Endothelial cell of umbilical vein (primary cell): ENCODE measurements at regions not wholly inside any gene's neighbourhood (a gene's known extent, or its start where the extent isn't known, plus 50 kb on each side); places are given as distances from the start of the nearest gene placed in this dataset.

ENCODE experiments used
- EZH2 ChIP-seq: IDR thresholded peaks from 2 replicates; pipeline ENCODE4 v1.6.1; 2012; ENCODE audit warnings: borderline replicate concordance, low read depth, mild to moderate bottlenecking, moderate library complexity, low read length, inconsistent platforms; ENCODE audit not compliant: severe bottlenecking
- FOS ChIP-seq: IDR thresholded peaks from 2 replicates; pipeline ENCODE4 v1.6.1; 2011; ENCODE audit warnings: mild to moderate bottlenecking, low read length, moderate library complexity, borderline replicate concordance; ENCODE audit not compliant: insufficient read depth
- GATA2 ChIP-seq: IDR thresholded peaks from 2 replicates; pipeline ENCODE4 v1.7.0; 2011; ENCODE audit warnings: low read depth, mild to moderate bottlenecking, moderate library complexity, mixed read lengths, low read length; ENCODE audit not compliant: insufficient read length, insufficient read depth
- JUN ChIP-seq: IDR thresholded peaks from 2 replicates; pipeline ENCODE4 v1.6.1; 2011; ENCODE audit warnings: borderline replicate concordance, low read depth; ENCODE audit not compliant: insufficient read length, insufficient read depth
- MYC ChIP-seq: IDR thresholded peaks from one replicate; pipeline ENCODE4 v1.6.1; 2011; ENCODE audit warnings: mild to moderate bottlenecking, low read depth, low read length
- POLR2A ChIP-seq: IDR thresholded peaks from 2 replicates; pipeline ENCODE4 v1.6.1; 2012; ENCODE audit warnings: low read depth, mild to moderate bottlenecking, control low read depth, low read length
- POLR2AphosphoS5 ChIP-seq: IDR thresholded peaks from 2 replicates; pipeline ENCODE4 v1.6.1; 2012; ENCODE audit warnings: low read depth, mild to moderate bottlenecking, control low read depth, low read length, moderate library complexity; ENCODE audit not compliant: insufficient read depth
- TF ChIP-seq, protein P1 (sequence below), 2 donors: IDR thresholded peaks; 1 replicate in 1 of 2; 2 replicates in 1 of 2; pipeline ENCODE4 v1.5.1; 2011; ENCODE audit warnings: low read length in 2 of 2, mild to moderate bottlenecking in 2 of 2, moderate library complexity in 2 of 2, control low read depth in 1 of 2, inconsistent platforms in 1 of 2, low read depth in 1 of 2; ENCODE audit not compliant: insufficient read depth in 1 of 2; ENCODE audit errors: extremely low read depth in 1 of 2
- TF ChIP-seq, protein P2 (sequence below): IDR thresholded peaks from 2 replicates; pipeline ENCODE4 v1.6.1; 2011; ENCODE audit not compliant: insufficient read depth, insufficient read length

DNA sequence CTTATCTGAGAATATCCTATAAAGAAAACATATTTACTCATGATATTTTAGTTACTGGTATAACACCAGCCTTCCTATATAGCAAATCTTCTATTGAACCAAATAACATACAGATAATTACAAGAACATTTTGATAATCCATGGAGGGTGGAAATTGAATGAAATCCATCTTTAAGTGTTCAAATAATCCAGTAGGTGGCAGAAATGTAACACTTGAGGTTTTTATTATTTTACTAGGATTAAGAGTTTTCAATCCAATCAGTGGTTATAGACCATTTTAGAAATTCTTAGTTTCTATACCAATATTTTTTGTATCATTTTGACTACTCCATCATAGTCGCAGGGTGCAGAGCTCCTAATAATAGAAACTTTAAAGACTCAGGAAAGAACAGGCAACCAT lies 101.9 kb upstream of the KCNH8 start:
- no peak for TF ChIP-seq POLR2A
- TF ChIP-seq, protein P1, sequence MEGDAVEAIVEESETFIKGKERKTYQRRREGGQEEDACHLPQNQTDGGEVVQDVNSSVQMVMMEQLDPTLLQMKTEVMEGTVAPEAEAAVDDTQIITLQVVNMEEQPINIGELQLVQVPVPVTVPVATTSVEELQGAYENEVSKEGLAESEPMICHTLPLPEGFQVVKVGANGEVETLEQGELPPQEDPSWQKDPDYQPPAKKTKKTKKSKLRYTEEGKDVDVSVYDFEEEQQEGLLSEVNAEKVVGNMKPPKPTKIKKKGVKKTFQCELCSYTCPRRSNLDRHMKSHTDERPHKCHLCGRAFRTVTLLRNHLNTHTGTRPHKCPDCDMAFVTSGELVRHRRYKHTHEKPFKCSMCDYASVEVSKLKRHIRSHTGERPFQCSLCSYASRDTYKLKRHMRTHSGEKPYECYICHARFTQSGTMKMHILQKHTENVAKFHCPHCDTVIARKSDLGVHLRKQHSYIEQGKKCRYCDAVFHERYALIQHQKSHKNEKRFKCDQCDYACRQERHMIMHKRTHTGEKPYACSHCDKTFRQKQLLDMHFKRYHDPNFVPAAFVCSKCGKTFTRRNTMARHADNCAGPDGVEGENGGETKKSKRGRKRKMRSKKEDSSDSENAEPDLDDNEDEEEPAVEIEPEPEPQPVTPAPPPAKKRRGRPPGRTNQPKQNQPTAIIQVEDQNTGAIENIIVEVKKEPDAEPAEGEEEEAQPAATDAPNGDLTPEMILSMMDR (IDR thresholded peaks at IDR 0.05; ENCODE audit: extremely low read depth in 1 of 2, insufficient read depth in 1 of 2, low read depth in 1 of 2, low read length in 2 of 2), result no peak
- no peak for TF ChIP-seq EZH2
- no peak for TF ChIP-seq JUN
- TF ChIP-seq, protein P2, sequence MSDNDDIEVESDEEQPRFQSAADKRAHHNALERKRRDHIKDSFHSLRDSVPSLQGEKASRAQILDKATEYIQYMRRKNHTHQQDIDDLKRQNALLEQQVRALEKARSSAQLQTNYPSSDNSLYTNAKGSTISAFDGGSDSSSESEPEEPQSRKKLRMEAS, result no peak
- TF ChIP-seq POLR2AphosphoS5, result no peak
- no peak for TF ChIP-seq MYC
- TF ChIP-seq FOS, result no peak
- no peak for TF ChIP-seq GATA2
